HG03025 (cell line): ENCODE measurements at regions not wholly inside any gene's neighbourhood (a gene's known extent, or its start where the extent isn't known, plus 50 kb on each side); places are given as distances from the start of the nearest gene placed in this dataset.

ENCODE experiments used
- ATAC-seq: cut with Tn5 transposase; IDR thresholded peaks from one replicate; pipeline ENCODE4 v1.9.1; 2021; ENCODE audit warnings: mild to moderate bottlenecking, moderate library complexity; ENCODE audit not compliant: unreplicated experiment, low FRiP score

DNA sequence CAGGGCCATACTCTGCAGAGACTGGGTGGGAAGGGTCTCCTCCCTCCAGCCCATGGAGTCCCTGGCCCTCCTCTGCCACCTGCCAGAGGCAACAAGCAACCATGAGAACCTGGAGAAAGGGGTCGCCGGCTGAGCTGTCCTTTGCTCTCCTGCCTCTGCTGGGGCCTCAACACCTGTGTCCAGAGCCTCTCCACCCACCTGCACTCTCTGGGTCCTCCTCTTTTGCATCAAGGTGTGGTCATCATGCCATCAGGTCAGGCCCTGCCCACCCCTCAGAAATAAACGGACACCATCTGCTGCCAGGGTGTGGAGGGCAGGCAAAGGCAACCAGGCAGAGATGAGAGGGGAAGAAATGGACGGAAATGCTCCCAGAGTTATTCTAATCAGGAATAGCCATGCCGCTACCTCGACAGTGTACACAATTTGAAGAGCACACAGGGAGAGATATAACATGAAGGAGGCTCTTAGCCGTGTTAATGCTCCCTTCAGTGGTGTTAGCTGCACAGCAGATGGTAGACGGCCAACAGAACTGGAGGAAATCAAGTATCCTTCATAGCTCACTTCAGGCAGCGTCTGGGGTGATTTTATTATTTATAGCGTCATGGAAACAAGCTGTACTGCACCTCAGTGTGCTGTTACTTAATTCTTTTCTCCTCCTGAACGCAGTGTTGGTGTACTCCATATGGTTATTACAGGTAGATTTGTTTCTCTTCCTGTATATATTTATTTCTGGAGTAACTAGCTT is 247.9 kb downstream of the TSN start:
- ATAC-seq, result no peak

DNA sequence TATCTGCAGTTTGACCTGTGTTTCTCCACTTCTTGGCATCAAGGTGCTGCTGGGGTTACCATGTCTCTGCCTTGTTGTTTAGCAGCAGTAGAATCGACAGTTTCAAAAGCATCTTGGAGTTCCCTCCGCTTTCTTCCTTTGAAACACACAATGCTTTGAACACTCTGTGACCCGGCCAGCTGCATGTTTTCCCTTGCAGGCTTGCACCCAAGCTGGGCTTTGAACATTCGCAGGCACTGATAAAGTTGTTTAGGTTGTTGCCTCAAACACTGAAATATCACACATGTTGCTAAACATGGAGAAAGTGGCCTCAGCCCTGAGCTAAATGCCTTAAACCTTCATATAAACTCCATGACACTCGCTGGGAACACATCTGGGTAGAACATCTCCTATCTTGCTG is 251.7 kb downstream of the TSN start:
- ATAC-seq, result no peak

DNA sequence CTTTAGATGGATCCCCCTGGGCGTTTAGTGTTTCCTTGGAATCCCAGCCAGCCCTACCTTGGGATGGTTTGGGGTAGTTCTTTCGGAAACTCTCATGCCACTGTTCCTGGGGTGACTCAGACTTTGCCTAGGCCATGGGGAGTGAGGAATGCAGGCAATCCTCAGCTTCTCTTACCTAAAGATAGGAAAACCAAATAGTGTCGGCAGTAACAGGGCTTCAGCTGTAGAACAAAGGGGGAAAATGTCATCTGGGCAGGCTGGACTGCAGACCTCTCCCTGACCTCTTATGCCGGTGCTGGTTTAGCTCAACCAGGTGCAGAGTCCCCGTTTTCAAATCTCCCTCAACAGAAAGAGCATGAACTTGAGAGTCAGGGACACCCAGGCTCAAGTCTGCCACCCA is 252.1 kb downstream of the TSN start:
- ATAC-seq, result no peak

DNA sequence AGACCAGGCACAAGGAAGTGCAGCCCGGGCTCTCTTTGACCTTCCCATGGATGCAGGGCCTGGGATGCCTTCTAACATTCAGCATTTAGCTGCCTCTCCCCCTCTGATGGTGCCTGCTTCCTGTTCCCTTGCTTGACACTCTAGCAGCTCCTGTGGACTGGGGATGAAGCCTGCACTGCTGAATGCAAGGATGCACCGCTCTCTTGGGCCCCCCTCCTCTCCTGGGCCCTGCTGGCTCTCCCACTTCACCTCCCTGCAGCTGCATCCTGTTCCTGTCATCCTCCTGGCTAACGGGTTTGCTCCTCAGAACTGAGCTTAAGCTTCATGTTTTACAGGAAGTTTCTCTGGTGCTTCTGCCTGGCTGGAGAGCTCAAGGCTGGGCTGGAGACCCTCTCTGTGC is 254.1 kb downstream of the TSN start:
- no peak for ATAC-seq

DNA sequence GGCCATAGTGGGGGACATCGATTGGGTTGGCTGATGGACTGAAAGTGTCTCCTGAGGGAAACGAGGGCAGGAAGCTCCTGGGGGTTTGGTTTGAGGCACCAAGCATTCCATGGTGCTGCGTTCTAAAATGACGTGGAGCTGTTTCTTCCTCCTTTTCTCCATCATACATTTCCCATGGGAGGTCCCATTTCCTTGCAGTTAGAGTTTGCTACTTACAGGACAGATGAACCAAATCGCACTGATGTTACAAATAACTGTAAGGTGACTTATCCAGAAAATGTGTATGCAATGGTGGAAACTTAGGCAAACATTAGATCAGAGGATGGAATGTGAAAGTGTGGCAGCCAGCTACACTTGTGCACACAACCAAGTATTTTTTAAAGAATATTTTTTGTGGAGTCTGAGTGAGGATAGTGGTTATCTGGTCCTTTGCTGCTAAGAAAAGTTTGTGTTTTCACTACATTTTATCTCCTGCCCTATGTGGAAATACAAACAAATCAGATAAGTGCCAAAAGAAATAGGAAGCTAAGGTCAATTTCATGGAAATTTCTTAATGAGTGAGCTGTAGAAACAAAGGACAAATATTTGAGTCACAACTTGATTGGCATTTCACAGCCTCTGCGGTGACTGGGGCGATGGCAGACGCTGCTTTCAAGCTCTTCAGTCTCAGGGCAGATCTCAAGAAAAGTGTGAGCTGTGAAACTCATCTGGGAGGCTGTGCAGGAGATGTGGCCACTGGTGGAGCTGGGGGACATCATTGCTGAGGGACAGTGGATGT is 256.2 kb downstream of the TSN start:
- ATAC-seq, result no peak

DNA sequence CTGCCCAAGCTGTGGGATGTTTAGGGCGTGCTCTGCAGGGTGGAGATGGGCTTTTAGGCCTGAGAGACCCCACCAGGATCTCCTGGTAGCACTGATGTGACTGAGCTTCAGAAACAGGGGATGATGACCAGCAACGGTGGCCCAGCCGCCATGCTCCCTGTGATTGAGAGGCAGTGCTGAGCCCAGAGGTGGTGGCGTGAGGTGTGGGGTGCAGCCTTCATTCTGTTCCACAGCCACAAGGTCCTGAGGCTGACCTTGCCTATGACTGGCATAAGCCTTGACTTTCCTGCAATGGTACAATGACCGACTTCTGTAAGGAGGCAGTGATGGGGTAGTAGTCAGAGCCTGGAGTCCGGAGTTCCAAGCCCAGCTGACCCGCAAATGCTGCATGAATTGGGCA is 263.3 kb downstream of the TSN start:
- no peak for ATAC-seq

DNA sequence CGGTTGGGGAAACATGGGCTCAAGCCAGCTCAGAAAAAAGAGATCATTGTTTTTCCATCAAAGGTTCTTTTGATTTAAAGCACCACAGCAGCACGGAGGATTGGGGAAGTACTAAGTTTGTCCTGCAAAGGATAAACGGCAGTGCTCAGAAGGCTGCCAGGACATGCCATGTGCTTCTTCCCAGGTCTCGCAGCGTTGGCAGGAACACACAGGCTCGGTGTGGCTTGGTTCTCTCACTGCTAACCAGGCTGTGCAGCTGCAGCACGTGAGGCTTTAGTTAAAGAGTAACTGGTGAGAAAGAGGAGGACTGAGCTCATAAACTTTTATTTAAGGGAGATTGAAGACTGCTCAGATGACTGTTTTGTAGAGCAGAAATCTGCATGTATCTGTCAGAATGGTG is 264.3 kb downstream of the TSN start:
- ATAC-seq, result no peak

DNA sequence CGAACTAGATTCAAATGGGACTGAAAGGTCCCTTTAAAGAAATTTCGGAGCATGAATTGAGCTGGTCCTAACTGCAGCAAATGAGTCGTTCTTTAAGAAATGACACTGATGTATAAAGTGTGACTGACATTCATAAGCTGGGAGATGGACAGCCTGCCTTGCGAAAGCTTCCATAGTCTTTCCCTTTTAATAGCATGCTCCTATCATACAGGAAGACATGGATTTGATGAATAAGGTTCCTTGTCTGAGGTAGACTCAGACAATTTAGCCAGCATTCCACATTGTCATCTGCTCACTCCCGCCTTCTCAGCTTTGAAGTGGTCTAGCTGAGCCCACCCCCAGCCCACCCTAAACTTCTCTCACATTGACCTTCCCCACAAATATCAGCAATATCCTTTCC is 264.9 kb downstream of the TSN start:
- ATAC-seq, result no peak

DNA sequence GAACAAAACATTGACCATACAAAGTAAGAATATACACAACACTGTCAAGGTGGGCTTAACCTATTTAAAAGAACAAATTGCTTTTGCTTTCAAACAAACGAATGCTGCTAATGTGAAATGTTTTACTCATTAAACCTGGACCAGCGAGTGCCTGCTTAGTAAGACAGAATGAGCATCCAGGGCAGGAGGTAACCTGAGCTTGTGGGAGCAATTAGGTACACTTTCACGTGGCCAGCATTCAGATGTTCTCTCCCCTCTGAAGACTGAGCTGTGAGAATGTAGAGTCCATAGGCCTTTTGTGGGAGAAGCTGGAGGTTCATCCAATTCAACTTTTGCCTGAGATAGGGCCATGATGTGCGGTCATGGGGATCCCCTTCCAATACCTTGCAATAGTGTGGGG is 266.5 kb downstream of the TSN start:
- ATAC-seq, result no peak

DNA sequence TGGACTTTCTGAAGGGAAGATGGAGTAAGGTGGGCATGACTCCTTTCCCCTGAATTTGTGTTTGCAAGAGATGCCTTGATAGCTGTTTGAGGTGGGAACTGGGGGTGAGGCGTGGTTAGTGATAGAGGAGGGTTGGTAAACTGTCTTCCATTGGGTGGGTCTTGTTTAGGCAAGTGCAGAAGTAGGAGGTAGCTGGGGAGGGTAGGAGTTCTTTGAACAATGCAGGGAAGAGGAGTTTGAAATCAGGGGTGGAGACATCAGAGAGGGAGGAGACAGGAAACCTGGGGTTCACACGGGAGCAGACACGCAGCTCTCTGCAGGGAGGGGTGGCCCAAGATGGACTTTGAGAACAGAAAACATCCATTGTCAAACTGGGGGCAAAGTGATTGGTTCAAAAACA is 267.1 kb downstream of the TSN start:
- ATAC-seq, result no peak

DNA sequence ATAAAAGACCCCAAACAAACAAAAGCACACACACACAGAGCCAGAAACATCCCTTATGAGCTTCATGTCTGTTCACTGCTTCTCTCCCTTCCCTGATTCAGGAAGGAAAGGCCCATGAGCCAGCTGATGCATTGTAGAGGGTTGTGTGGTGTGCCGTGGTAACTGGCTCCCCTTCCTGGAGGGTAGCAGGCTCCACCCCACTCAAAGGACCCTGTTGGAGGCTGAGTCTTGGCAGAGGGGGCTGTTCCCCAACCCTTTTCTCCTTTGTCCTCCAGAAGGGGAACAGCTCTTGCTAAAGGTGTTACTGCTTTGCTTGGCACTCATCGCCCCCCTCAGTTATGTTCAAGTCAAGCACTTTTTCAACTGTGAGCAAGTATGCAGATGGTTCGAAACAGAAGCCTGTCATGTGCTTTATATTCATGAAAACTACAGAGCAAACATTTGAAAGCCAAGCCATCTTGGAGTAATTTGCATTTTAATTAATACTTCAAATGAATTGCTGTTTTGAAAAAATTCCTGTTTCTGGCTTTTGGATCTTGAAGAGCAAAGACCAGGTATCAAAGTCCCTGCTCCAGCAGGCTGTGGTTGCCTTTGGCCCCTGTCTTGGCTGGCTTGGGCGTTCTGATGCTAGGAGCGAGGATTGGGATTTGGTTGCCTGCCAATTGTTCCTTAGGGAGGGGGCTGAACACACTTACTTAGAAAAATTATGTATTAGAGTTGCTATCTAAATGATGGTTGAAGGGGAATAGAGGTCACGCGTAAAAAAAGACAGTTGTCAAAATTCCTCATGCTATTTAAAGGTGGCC is 267.8 kb downstream of the TSN start:
- no peak for ATAC-seq

DNA sequence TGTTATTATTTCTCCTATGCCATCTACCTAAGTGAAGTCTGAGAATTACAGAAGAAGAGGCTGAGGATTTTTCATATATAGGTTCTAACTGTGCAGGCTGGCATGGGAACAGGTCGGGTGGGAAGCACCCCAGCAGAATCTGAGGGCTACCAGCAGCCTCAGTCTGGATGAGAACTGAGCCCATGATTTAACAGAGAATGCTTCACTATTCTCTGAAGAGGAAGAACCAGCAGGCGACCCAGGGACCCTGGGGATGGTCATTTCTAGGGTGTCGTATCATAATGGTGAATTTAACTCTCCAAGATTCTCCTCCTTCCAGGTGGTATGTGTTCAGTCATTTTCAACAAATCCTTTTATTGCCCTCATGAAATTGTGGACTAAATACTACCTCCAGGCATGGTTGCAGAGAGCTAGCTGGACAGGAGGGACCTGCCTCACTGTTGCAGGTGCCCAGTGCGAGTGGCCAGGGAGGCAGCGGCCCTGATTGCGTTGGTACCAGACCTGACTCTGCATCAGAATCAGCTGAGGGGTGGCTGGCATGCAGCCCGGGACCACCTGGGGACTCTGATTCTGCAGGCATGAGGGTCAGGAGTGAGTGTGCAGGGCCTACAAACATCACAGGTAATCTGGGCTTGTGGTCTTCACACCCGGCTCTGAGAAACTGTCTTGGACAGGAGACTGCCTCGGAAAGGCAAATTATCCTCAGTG is 272.2 kb downstream of the TSN start:
- no peak for ATAC-seq

DNA sequence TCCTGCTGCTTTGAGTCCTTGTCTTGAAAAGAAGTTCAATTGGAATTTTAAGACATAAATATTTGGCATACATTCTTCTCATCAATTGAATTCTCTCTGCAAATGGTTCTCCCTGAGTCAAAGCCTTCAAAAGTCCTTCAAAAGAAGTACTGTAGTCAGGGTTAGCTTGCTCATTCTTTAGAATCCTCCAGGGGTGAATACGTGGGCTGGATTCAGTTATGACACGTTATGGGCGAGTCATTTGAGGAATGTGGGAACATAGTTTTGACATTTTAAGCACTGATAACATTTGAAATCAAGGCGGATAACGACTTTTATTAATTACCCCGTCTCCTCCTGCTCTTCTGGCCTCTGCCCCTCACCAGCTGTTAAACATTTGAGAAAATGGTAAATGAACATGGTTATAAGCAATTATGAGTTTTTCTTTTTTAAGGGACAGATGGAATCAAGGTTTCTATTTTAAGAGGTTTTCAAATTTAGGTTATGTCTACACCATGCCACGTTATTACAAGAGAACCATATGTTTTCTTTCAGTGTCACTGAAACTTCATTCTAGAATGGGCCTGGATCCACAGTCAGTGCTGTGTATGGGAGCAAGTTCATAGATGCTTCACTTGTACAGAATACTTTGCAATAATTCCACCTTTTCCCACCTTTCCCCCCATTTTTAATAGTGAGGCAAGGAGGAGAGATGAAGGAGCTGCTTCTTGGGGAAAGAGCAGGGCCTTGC is 273.1 kb downstream of the TSN start:
- no peak for ATAC-seq

DNA sequence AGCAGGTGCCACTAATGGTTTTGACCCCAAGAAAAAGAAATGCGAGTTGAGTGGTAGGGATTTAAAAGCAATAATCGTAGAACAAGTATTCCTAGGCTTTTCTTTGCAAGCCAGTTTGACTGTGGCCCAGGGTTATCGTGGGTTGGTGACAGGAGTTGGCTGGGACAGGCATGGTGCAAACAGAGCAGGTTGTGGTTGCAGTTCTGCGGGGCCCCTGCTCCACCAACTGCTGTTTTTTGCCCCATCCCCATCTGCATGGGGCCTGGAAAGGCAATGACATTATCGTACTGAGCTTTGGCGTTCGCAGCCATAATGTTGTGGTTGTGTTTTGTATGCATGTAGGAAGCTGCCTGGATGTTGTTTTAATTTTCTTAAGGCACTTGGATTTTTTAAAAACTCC is 274.0 kb downstream of the TSN start:
- no peak for ATAC-seq

DNA sequence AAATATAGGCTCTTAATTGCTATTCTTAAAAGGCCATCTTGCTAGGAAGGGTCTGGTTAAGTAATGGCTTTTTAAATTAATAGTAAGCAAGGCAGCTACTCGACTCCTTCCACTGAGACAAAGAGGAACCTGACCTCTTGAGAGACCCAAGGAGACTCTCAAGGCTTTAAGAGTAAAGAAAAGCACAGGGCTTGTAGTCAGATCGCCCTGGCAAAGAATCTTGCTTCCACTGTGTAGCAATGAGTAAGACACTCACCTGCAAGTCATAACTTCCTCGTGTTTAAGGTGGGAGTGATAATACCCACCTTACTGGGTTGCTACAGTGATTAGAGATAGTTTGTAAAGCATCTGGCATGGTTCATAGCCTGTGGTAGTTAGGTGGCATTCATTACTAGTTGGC is 274.5 kb downstream of the TSN start:
- no peak for ATAC-seq

DNA sequence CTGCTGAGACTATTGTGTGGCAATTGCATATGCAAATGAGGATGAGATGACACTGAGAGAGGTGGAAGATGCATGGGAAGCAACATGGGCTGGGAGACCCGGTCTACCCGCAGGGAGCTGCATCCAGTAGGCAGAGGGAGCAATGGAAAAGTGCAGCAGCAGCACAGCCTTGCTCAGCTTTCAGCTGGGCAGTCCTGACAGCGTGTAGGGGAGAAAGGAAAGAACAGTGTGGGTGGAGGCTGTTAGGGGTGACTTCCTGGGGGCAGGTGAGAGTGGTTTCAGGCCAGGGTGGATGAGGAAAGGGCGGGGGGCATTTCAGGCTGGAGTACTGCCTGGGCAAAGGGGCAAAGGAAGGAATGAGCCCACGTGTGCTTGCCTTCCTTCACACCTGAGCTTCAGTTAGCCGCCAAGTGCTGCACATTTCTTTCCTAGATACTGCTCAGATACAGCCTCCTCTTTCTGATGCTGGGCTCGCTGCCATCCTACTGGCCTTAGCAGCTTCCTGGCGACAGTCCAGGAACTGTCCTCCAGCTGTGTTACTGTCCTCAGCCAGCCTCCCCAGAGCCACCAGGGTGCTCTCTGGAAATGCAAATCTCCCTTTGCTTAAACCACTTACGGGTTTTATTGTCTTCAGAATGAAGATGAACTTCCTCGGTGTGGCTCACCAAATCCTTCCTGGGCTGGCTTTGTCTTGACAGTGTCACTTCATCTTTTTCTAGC is 276.3 kb downstream of the TSN start:
- ATAC-seq, result no peak

DNA sequence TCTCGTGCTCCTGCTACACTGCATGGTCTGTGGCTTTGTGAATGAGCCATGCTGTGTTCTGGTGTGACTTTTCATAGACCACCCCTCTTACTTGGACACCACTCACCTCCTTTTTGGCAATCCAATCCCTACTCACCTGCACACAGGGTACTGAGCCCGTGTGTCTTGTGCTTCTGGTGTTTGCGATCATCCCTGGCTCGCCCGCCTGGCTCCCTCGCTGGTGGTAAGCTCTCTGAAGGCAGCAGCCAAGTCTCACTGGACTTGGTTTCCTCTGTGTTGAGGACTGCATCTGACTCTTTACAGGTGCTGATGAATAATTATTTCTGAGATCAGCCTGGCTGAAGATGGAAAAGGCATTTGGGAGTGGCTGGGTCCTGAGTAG is 276.8 kb downstream of the TSN start:
- ATAC-seq, result no peak

DNA sequence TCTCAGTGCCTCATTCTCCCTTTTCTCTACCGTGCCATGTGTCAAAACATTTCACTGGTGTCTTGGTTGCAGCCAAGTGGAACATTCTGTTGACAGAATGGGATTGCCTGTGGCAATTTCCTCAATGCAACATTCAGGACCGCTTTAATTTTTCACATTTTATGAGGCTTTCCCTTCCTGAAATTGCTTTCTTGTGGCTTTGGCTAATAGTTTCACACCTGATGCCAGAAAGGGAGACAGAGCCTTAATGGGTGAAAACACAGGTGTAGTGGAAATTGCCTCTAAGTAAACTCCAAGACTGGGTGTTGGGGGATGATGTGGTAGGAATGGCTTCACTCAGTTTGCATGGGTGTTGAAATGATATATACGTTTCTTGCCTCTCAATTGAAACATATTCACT is 278.3 kb downstream of the TSN start:
- no peak for ATAC-seq

DNA sequence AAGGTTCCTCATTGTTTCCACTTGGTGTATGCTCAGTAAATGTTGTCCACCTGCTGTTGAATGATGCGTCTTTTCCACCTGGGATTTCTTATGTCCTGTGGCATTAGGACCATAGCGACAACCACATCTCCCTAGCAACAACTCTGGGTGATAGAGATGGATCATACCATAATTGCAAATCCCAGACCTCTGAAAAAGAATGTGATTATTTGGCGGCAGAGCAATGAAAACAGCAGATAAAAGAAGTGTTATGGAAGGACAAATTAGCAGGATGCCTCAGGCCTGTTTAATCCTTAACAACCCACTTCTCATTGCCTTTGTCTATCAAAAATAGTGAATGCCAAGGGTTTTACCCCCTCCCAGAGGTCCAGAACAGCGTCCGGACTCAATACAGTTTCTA is 278.9 kb downstream of the TSN start:
- no peak for ATAC-seq

DNA sequence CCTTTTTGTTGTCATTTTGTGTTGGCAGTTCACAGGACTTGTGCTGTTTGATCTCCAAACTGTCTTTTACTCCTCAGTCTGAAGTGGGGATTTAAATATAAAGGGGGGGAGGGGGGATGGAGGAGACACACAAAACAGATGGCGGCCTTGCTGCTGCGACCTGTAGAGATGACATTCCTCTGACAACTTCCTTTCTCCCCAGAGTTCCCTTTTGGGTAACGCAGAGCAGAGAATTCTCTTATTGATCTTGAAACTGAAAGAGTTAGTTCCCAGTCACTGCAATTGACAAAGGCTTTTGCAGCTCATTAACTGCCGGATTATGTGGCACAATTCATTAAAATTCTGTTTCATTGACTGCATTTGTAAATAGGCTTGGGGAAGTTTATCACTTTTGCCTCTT is 279.3 kb downstream of the TSN start:
- ATAC-seq, result no peak
